OCI-LY3 (cell line): ENCODE measurements at regions not wholly inside any gene's neighbourhood (a gene's known extent, or its start where the extent isn't known, plus 50 kb on each side); places are given as distances from the start of the nearest gene placed in this dataset.

ENCODE experiments used
- EZH2phosphoT487 ChIP-seq: fragments of 200-600 bp; shearing (Covaris generic); IDR thresholded peaks from 2 replicates; pipeline ENCODE4 v1.6.1; 2018; ENCODE audit warnings: antibody characterized with exemption, mixed run types, low read depth
- TF ChIP-seq, protein P1 (sequence below): fragments of 200-600, 300-600 bp; sonication (generic); IDR thresholded peaks from 2 replicates; pipeline ENCODE4 v1.5.1; 2014; ENCODE audit warnings: antibody characterized with exemption, low read length, low read depth

DNA sequence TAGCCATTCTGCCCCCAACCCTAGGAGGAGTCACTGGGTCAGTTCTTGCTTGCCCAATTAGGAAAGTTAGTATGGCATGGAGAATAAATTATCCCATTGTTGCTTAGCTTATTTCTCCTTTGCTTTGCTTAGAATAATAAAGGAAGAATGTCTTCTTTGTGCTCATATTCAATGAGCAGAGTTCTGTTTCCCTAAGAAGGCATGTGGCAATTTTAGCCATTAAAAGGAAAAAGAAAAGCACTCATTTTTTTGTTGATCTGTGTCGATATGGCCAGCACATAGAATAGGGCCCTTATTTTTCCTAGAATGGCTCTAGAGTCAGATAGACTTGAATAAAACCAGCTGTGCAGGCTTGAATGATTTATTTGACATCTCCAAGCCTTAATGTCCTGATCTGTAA, 166.4 kb upstream of the PPARGC1A start:
- TF ChIP-seq, protein P1, sequence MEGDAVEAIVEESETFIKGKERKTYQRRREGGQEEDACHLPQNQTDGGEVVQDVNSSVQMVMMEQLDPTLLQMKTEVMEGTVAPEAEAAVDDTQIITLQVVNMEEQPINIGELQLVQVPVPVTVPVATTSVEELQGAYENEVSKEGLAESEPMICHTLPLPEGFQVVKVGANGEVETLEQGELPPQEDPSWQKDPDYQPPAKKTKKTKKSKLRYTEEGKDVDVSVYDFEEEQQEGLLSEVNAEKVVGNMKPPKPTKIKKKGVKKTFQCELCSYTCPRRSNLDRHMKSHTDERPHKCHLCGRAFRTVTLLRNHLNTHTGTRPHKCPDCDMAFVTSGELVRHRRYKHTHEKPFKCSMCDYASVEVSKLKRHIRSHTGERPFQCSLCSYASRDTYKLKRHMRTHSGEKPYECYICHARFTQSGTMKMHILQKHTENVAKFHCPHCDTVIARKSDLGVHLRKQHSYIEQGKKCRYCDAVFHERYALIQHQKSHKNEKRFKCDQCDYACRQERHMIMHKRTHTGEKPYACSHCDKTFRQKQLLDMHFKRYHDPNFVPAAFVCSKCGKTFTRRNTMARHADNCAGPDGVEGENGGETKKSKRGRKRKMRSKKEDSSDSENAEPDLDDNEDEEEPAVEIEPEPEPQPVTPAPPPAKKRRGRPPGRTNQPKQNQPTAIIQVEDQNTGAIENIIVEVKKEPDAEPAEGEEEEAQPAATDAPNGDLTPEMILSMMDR, result no peak
- no peak for TF ChIP-seq EZH2phosphoT487
